ENCODE measurements at regions not wholly inside any gene's neighbourhood (a gene's known extent, or its start where the extent isn't known, plus 50 kb on each side); places are given as distances from the start of the nearest gene placed in this dataset.

GRCh38 chr16:5347561-5347960 lies 250.0 kb upstream of the EEF2KMT start:
- ChIA-PET CTCF (ENCODE audit: low intra/inter-chr PET ratio, low total read pairs) (no interaction called here), POLR2A (no interaction called here)
- Histone ChIP-seq H3K4me3 (replicated peaks in 1 of 3; ENCODE audit: insufficient read depth in 1 of 3, low read depth in 2 of 3, low read length in 3 of 3) (no peak overlapping the region), H3K27ac (ENCODE audit: extremely low read length, insufficient read depth, low read length) (no peak overlapping the region), H3K9me3 (ENCODE audit: low read length) (no peaks in the 10 kb centered on the region), H2AFZ (ENCODE audit: low read length) (no peak overlapping the region), H3K9ac (ENCODE audit: insufficient read depth, low read depth, low read length) (no peak overlapping the region), H3K4me2 (ENCODE audit: low read depth, low read length) (no peak overlapping the region), H3K4me1 (ENCODE audit: insufficient read depth, low read length) (no peaks in the 10 kb centered on the region), H4K20me1 (ENCODE audit: insufficient read depth, low read length) (no peaks in the 10 kb centered on the region), H3K36me3 (replicated peaks in 1 of 2; ENCODE audit: control insufficient read depth in 1 of 2, insufficient read depth in 2 of 2, low read length in 2 of 2) (no peaks in the 10 kb centered on the region), H3K79me2 (ENCODE audit: insufficient read depth, low read length) (no peaks in the 10 kb centered on the region), H3K27me3 (ENCODE audit: control insufficient read depth in 1 of 2, insufficient read depth in 2 of 2, low read length in 2 of 2) (peaks cover 0 to 3% of the 10 kb centered on the region in 2 experiments; a peak in 1 of 5 replicates)
- no TSS peak for BruUV-seq (replicated peaks)
- WGBS (ENCODE audit: low lambda C conversion rate) = 5% methylated on average over 4 of the region's 4 CpGs
- intact Hi-C loops (cut with micrococcal nuclease; ENCODE audit: unreplicated experiment) (no loop called here), in situ Hi-C loops (cut with HindIII; ENCODE audit: extremely low pct_ligation_motif_present, low pct_unique_long_range_greater_than_20kb) (no loop called here)
- no peak for ATAC-seq
- TF ChIP-seq ZNF557 (CRISPR knock-in tag; IDR thresholded peaks at IDR 0.05) (no peak), SP1 (IDR thresholded peaks at IDR 0.05) (no peak), SP1 (CRISPR knock-in tag; IDR thresholded peaks at IDR 0.05) (no peak), ZNF572 (CRISPR knock-in tag; IDR thresholded peaks at IDR 0.05) (no peak)
- no peak for DNase-seq (ENCODE audit: low spot score)
- no peak for FAIRE-seq

DNA sequence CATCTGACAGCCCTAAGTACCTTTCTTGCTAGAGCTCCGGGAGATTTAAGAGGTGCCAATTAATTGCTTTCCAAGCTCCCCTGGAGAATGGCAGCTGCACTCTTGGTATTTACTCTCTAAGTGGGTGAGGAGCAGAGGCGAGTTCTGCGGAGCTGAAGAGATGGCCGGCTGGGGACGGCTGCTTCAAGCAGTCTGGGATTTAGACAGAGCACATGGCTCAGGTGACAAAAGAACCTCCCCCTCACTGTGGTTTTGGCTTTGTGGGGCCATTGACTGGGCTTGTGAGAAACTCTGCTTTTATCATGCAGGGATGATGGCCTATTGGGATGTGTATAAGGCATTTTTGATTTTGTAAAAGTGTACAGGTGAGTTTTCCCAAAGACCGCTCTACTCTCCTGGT lies 239.3 kb upstream of the EEF2KMT start:
- ChIA-PET CTCF (ENCODE audit: low intra/inter-chr PET ratio, low total read pairs) (no interaction called here), POLR2A (no interaction called here)
- intact Hi-C loops (cut with micrococcal nuclease; ENCODE audit: unreplicated experiment) (no loop called here), in situ Hi-C loops (cut with HindIII; ENCODE audit: extremely low pct_ligation_motif_present, low pct_unique_long_range_greater_than_20kb) (no loop called here)
- no TSS peak for BruUV-seq (replicated peaks)
- H2AFZ ChIP-seq (ENCODE audit: low read length) = no peak overlapping the region
- H3K9ac ChIP-seq (ENCODE audit: insufficient read depth, low read depth, low read length) = no peak overlapping the region
- H3K79me2 ChIP-seq (ENCODE audit: insufficient read depth, low read length) = no peaks in the 10 kb centered on the region
- H3K36me3 ChIP-seq (replicated peaks in 1 of 2; ENCODE audit: control insufficient read depth in 1 of 2, insufficient read depth in 2 of 2, low read length in 2 of 2) = no peaks in the 10 kb centered on the region
- H4K20me1 ChIP-seq (ENCODE audit: insufficient read depth, low read length) = no peaks in the 10 kb centered on the region
- H3K27ac ChIP-seq (ENCODE audit: extremely low read length, insufficient read depth, low read length) = no peak overlapping the region
- no peaks in the 10 kb centered on the region for H3K9me3 ChIP-seq (ENCODE audit: low read length)
- ATAC-seq (no peak), FAIRE-seq (no peak), DNase-seq (ENCODE audit: low spot score) (no peak)
- H3K27me3 ChIP-seq (ENCODE audit: control insufficient read depth in 1 of 2, insufficient read depth in 2 of 2, low read length in 2 of 2) = peaks cover 0 to 13% of the 10 kb centered on the region in 2 experiments; a peak in 2 of 5 replicates
- no peak overlapping the region for H3K4me3 ChIP-seq (replicated peaks in 1 of 3; ENCODE audit: insufficient read depth in 1 of 3, low read depth in 2 of 3, low read length in 3 of 3)
- TF ChIP-seq SATB2 (CRISPR knock-in tag; IDR thresholded peaks at IDR 0.05) = no peak
- TF ChIP-seq HNF4G (IDR thresholded peaks at IDR 0.05; ENCODE audit: borderline replicate concordance, low read depth, low read length) = no peak
- TF ChIP-seq HNF4G (CRISPR knock-in tag; IDR thresholded peaks at IDR 0.05; ENCODE audit: borderline replicate concordance, low read depth) = no peak
- TF ChIP-seq GMEB1 (CRISPR knock-in tag; IDR thresholded peaks at IDR 0.05; ENCODE audit: borderline replicate concordance) = no peak
- TF ChIP-seq ZNF33B (CRISPR knock-in tag; IDR thresholded peaks at IDR 0.05) = no peak
- TF ChIP-seq SRF (IDR thresholded peaks at IDR 0.05; ENCODE audit: low read depth, low read length) = no peak
- TF ChIP-seq ZNF253 (CRISPR knock-in tag; IDR thresholded peaks at IDR 0.05; ENCODE audit: borderline replicate concordance) = no peak
- no peak for TF ChIP-seq KDM1A (CRISPR knock-in tag; IDR thresholded peaks at IDR 0.05)
- no peak for TF ChIP-seq ZNF576 (CRISPR knock-in tag; IDR thresholded peaks at IDR 0.05)
- TF ChIP-seq ZNF615 (CRISPR knock-in tag; IDR thresholded peaks at IDR 0.05; ENCODE audit: borderline replicate concordance) = no peak
- no peak for TF ChIP-seq ZNF530 (CRISPR knock-in tag; IDR thresholded peaks at IDR 0.05; ENCODE audit: low read depth)
- H3K4me1 ChIP-seq (ENCODE audit: insufficient read depth, low read length) = no peaks in the 10 kb centered on the region
- 55% methylated on average over 6 of the region's 6 CpGs for WGBS (ENCODE audit: low lambda C conversion rate)
- no peak overlapping the region for H3K4me2 ChIP-seq (ENCODE audit: low read depth, low read length)

Measured in HepG2 (cell line).